Hepatocyte (in vitro differentiated cells): ENCODE measurements at regions not wholly inside any gene's neighbourhood (a gene's known extent, or its start where the extent isn't known, plus 50 kb on each side); places are given as distances from the start of the nearest gene placed in this dataset.
A peak's percentile ranks its signal among the peaks of the same experiment; 100 is the strongest.

Experiments used
- DNase-seq: peaks from one replicate; pipeline ENCODE4 v3.0.0-alpha.2; 2016; ENCODE audit warnings: low spot score
- H2AFZ ChIP-seq: fragments of 200-600 bp; sonication (generic); 2 replicates; pipeline ENCODE4 v1.6.0; 2016; ENCODE audit warnings: antibody characterized with exemption, mild to moderate bottlenecking
- H3K27ac ChIP-seq: fragments of 200-600 bp; sonication (generic); 2 replicates; pipeline ENCODE4 v1.5.1; 2016; ENCODE audit warnings: mild to moderate bottlenecking
- H3K27me3 ChIP-seq: fragments of 200-600 bp; sonication (generic); 2 replicates; pipeline ENCODE4 v1.6.1; 2016
- H3K36me3 ChIP-seq: fragments of 200-600 bp; sonication (generic); replicated peaks from 2 replicates; pipeline ENCODE4 v1.5.1; 2016; ENCODE audit warnings: low read depth; ENCODE audit not compliant: insufficient read depth
- H3K4me1 ChIP-seq: fragments of 200-600 bp; sonication (generic); 2 replicates; pipeline ENCODE4 v1.5.1; 2016; ENCODE audit warnings: mild to moderate bottlenecking, moderate library complexity; ENCODE audit not compliant: insufficient read depth
- H3K4me2 ChIP-seq: fragments of 200-600 bp; sonication (generic); 2 replicates; pipeline ENCODE4 v1.6.0; 2016
- H3K4me3 ChIP-seq: fragments of 200-600 bp; sonication (generic); 2 replicates; pipeline ENCODE4 v1.5.1; 2016; ENCODE audit warnings: mild to moderate bottlenecking
- H3K79me2 ChIP-seq: fragments of 200-600 bp; sonication (generic); 2 replicates; pipeline ENCODE4 v1.6.0; 2017; ENCODE audit warnings: mild to moderate bottlenecking
- H3K9me2 ChIP-seq: fragments of 200-600 bp; sonication (generic); replicated peaks from 2 replicates; pipeline ENCODE4 v1.6.0; 2017; ENCODE audit warnings: mild to moderate bottlenecking; ENCODE audit not compliant: insufficient read depth
- H3K9me3 ChIP-seq: fragments of 200-600 bp; sonication (generic); 2 replicates; pipeline ENCODE4 v1.5.1; 2016; ENCODE audit warnings: low read depth, mild to moderate bottlenecking
- H4K20me1 ChIP-seq: fragments of 200-600 bp; sonication (generic); 2 replicates; pipeline ENCODE4 v1.6.0; 2016; ENCODE audit warnings: mild to moderate bottlenecking; ENCODE audit not compliant: insufficient read depth, poor library complexity, severe bottlenecking
- EZH2 ChIP-seq: fragments of 200-600 bp; sonication (generic); IDR thresholded peaks from 2 replicates; pipeline ENCODE4 v1.6.1; 2016; ENCODE audit warnings: antibody characterized with exemption, mild to moderate bottlenecking, borderline replicate concordance
- EZH2phosphoT487 ChIP-seq: fragments of 200-600 bp; sonication (generic); IDR thresholded peaks from one replicate; pipeline ENCODE4 v1.6.1; 2018; ENCODE audit warnings: antibody characterized with exemption, mild to moderate bottlenecking, low read depth, moderate library complexity; ENCODE audit not compliant: unreplicated experiment, severe bottlenecking
- WGBS: methylation state at CpG from one replicate; pipeline ENCODE4 v1.1.6; 2016; ENCODE audit warnings: low lambda C conversion rate; ENCODE audit errors: missing lambda C conversion rate; 5-methylcytosine and 5-hydroxymethylcytosine counted together
- TF ChIP-seq, protein P1 (sequence below): fragments of 200-600 bp; sonication (generic); IDR thresholded peaks from 2 replicates; pipeline ENCODE4 v1.5.1; 2016; ENCODE audit warnings: antibody characterized with exemption, mild to moderate bottlenecking; ENCODE audit not compliant: poor library complexity

DNA sequence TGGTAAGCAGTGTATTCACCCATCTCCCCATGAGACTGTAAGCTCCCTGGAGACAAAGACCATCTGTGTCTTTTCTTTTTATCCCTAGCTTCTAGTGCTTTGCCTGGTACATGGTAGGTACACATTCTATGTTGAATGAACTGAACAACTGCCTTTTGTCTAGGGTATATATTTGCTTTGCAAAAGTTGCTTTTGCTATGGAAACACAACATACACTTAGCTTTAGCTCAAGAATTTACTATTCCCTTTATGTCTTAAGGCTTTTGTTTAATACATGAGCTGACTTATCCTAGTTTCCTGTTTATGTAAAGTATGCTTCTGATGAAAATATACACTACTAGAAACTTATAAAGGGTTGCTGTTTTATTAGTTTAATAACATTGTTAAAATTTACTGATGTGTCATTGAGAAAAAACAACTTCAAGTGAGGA, 198.2 kb downstream of the PRL start:
- Histone ChIP-seq H3K79me2 (no peaks in the 10 kb centered on the region), H3K4me2 (no peak overlapping the region), H2AFZ (no peak overlapping the region), H3K36me3 (no peaks in the 10 kb centered on the region), H3K4me3 (no peak overlapping the region), H3K9me3 (no peaks in the 10 kb centered on the region), H3K27me3 (no peaks in the 10 kb centered on the region), H3K27ac (no peak overlapping the region), H3K4me1 (peaks cover 5% of the 10 kb centered on the region), H4K20me1 (no peaks in the 10 kb centered on the region), H3K9me2 (no peaks in the 10 kb centered on the region)
- peak; percentile 85 for TF ChIP-seq EZH2phosphoT487
- TF ChIP-seq, protein P1, sequence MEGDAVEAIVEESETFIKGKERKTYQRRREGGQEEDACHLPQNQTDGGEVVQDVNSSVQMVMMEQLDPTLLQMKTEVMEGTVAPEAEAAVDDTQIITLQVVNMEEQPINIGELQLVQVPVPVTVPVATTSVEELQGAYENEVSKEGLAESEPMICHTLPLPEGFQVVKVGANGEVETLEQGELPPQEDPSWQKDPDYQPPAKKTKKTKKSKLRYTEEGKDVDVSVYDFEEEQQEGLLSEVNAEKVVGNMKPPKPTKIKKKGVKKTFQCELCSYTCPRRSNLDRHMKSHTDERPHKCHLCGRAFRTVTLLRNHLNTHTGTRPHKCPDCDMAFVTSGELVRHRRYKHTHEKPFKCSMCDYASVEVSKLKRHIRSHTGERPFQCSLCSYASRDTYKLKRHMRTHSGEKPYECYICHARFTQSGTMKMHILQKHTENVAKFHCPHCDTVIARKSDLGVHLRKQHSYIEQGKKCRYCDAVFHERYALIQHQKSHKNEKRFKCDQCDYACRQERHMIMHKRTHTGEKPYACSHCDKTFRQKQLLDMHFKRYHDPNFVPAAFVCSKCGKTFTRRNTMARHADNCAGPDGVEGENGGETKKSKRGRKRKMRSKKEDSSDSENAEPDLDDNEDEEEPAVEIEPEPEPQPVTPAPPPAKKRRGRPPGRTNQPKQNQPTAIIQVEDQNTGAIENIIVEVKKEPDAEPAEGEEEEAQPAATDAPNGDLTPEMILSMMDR: no peak
- DNase-seq: no peak

DNA sequence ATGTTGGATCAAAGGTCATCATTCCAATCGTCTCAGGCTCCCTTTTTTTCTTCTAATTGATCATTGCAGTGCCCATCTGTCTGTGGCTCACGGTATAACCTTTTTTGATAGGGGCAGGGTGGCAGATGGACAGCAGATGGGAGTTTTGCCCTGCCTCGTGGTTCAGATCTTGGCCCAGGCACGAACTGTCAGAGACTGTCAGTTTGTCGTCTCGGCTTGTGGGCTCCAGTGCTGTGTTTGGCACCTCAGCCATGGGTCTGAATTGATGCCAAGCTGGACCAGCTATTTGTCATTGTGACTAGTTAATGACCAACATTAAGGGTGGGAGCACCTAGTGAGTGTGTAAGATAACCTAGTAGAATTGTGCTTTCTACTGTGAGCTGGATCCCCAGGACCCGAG, 197.6 kb downstream of the PRL start:
- no peaks in the 10 kb centered on the region for H3K9me2 ChIP-seq
- H3K79me2 ChIP-seq: no peaks in the 10 kb centered on the region
- no peaks in the 10 kb centered on the region for H4K20me1 ChIP-seq
- DNase-seq: no peak
- H3K9me3 ChIP-seq: no peaks in the 10 kb centered on the region
- H3K36me3 ChIP-seq: no peaks in the 10 kb centered on the region
- WGBS: 65% methylated on average over 7 of the region's 7 CpGs
- H3K27ac ChIP-seq: no peak overlapping the region
- no peak overlapping the region for H3K4me2 ChIP-seq
- H3K4me1 ChIP-seq: peaks cover 5% of the 10 kb centered on the region
- no peaks in the 10 kb centered on the region for H3K27me3 ChIP-seq
- TF ChIP-seq, protein P1: no peak
- TF ChIP-seq EZH2: no peak
- no peak for TF ChIP-seq EZH2phosphoT487
- no peak overlapping the region for H2AFZ ChIP-seq
- no peak overlapping the region for H3K4me3 ChIP-seq

GRCh38 chr6:22099923-22100322, 196.9 kb downstream of the PRL start:
- no peak overlapping the region for H2AFZ ChIP-seq

More at GRCh38 chr6:22099923-22100322, 196.9 kb downstream of the PRL start:
- TF ChIP-seq EZH2 (no peak), EZH2phosphoT487 (no peak)
- TF ChIP-seq, protein P1: no peak
- DNase-seq: no peak
- Histone ChIP-seq H3K9me3 (no peaks in the 10 kb centered on the region), H4K20me1 (no peaks in the 10 kb centered on the region), H3K27ac (no peak overlapping the region), H3K4me1 (peaks cover 5% of the 10 kb centered on the region), H3K9me2 (no peaks in the 10 kb centered on the region), H3K4me2 (no peak overlapping the region), H3K27me3 (no peaks in the 10 kb centered on the region), H3K79me2 (no peaks in the 10 kb centered on the region), H3K36me3 (no peaks in the 10 kb centered on the region), H3K4me3 (no peak overlapping the region)
- 82% methylated on average over 5 of the region's 5 CpGs for WGBS
